ENCODE measurements at regions not wholly inside any gene's neighbourhood (a gene's known extent, or its start where the extent isn't known, plus 50 kb on each side); places are given as distances from the start of the nearest gene placed in this dataset.

DNA sequence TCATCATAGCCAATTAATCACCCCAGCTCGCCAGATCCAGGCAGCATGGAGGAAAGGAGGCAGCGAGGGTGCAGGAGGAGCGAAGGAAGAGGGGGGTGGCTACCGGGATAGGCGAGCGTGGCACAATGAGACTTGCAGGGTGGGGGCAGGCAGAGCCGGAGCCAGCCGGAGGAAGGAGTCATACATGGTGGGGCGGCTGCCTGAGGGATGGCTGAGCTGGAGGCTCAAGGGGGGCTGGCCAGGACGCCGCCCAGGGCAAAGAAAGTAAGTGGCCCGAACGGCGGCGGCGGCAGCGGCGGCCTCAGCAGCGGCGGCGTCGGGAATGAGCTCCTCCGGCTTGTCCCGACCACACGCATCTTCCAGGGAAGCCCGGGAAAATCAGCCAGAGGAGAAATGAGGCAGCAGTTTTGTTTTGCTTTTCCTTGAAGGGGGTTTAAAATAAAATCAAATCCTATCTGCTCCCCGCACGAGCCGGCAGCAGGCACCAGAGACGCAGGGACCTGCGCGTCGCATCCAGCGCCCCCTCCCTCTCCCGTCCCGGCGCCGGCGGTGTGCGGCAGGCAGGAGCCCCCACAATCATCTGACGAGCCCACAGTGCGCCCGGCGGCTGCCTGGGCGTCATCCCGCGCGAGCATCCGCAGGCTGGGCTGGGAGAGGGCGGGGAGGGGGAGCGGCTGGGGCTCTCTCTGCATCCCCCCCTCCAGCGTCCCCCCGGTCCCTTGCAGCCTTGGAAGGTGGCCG is 263.6 kb downstream of the CTTN start:
- DNase-seq, result no peak

DNA sequence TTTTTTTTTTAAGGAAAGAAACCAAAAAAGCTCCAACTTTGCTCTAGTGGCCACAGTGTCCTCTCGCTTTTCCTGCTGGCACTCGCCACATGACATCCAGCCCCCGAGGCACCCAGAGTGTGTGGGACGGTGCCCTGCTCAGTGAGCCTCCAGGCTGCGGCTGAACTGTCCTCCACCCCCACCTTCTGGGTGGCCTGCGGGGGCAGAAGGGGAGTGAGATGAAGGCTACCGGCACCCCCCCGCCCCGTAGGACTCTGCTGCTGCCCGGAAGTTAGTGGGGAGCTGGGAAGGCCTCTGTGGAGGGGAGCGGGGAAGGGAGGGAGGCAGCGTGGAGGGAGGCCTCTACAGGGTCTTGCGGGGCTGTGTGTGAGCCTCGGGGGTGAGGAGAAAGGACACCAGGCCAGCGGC is 264.4 kb downstream of the CTTN start:
- DNase-seq, result no peak

DNA sequence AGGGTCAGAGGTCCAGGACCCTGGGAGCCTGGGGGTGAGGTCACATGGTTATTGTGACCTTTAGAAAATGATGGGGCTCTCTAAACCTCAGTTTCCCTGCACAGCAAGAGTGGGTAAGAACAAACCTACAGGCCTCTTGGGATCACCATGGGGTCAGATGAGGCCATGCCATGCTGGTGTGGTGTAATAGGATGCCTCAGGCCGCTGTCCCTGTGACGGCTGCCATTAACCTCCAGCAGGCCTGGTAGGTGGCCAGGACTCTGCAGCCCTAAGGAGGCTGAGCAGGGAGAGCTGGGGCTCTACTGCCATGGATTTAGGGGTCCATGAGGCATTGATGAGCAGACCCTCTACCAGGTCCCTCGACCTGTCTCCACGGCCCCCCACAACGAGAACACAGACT is 265.5 kb downstream of the CTTN start:
- no peak for DNase-seq

GRCh38 chr11:70666311-70666710 is 268.0 kb downstream of the CTTN start:
- no peak for DNase-seq

GRCh38 chr11:70667767-70668166 is 269.4 kb downstream of the CTTN start:
- no peak for DNase-seq

- DNase-seq, result no peak
Measured at GRCh38 chr11:70668204-70669202, 270.2 kb downstream of the CTTN start.

- DNase-seq, result no peak
Measured at GRCh38 chr11:70669281-70669680, 271.0 kb downstream of the CTTN start.

DNA sequence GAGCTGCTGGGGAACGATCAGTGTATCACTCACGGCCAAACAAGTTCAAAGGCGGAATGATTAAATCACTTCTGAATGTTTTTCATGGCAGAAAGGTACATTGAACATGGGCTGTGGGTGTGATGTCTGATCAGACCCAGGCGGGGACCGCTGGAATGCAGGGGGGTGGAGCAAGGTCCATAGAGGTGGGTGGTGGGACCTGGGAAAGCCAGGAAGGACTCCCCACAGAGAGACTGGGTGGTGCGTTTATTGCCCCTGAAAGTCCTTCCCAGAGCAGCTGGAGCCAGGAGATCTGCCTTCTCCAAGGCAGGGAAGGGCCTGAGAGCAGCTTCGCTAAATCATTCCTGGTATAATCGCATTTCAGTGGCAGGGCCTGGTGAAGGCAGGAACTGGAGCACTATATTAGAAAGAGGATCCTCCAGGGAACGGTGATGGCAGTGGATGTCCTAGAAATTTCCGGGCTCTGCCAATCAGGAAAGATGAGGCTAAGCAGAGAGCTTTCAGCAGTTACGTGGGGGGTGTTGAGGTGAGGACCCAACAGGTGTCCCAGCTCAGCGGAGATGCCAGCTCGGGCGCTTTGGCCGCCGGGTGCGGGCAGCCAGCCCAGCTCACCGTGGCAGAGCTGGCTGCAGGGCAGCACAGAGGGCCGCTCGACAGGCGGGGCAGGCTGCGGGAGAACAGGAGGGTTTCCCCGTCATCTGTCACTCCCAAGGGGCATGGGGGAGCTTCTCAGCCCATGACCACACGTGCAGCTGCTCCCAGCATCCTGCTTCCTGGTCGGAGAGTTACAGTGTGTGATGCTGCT is 271.7 kb downstream of the CTTN start:
- no peak for DNase-seq

- no peak for DNase-seq
Measured at GRCh38 chr11:70670676-70671034, 272.3 kb downstream of the CTTN start.

DNA sequence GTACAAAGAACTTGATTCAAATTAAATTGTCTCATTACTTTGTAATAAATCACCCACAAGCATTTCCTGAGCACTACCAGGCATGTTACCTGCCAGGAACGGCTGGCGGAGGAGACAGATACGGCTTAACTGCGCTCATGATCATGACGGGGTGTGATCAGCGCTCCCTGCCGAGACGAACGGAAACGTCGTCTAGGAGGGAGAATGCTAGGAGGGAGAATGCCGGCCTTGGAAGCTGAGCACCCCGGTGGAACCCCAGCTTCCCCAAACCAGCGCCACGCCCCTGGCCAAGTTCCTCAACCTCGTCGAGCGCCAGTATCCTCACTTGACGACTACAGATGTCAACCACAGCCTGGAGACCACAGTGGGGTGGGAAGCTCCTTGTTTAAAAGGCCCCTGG is 272.8 kb downstream of the CTTN start:
- DNase-seq, result no peak

- no peak for DNase-seq
Measured at GRCh38 chr11:70671611-70672010, 273.3 kb downstream of the CTTN start.

DNA sequence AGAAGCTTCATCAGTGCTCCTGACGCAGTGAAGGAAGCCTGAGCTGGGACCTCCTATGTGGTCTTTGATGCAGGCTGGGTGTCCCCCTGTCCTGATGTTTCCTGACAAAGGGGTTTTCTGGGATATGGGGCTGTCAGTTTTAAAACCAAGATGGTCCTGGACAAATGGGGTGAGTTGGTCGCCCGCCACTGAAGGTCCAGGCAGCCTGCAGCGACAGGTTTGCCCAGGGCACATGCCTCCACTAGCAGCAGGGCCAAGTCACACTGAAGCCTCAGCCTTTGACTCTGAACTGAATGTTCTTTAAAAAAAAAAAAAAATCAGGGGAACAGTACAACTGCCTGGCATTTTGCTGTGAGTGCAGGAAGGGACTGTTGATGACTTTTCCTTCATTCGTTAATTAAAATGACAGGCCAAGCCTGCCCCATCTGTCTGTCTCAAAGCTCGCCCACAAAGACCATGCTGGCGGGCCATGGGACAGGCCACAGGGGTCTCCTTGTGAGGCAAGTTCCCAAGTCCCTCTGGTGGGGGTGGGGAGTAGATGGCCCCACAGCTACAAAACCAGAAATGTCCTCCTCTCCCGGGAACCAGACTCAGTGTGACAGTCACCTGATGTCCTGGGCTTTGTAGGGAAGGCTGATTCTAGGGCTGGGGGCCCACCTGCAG is 274.8 kb downstream of the CTTN start:
- DNase-seq, result no peak

- DNase-seq, result no peak
Measured at GRCh38 chr11:70674605-70675004, 276.3 kb downstream of the CTTN start.

DNA sequence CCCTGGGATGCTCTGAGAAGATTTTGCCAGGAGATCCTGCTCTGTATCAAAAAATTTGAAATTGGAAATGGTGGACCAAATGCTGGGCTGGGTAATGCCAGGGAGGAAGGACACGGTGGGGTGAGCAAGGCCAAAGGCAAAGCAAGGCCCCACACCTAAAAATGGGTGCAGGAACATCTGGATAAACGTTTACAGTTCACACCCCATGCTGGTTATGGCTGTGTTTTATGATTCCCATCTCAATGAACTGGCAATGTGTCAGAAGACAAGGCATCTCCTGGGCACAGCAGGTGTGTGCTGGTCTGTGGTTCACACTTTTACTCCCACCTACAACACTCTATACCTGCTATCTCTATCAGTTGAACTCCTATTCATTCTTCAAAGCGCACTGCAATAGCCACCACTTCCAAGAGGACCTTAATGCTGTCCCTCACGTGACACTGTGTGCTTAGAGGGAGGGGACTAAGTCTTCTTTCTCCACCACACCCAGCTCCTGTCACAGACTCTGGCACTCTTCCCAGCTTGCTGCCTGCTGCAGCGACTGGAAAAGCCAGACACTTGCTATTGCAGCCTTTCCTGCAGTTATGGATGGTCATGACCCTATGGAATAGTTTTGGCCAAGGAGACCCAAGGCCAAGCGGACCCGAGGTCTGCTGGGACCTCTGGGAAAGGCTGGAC is 277.5 kb downstream of the CTTN start:
- DNase-seq, result no peak

DNA sequence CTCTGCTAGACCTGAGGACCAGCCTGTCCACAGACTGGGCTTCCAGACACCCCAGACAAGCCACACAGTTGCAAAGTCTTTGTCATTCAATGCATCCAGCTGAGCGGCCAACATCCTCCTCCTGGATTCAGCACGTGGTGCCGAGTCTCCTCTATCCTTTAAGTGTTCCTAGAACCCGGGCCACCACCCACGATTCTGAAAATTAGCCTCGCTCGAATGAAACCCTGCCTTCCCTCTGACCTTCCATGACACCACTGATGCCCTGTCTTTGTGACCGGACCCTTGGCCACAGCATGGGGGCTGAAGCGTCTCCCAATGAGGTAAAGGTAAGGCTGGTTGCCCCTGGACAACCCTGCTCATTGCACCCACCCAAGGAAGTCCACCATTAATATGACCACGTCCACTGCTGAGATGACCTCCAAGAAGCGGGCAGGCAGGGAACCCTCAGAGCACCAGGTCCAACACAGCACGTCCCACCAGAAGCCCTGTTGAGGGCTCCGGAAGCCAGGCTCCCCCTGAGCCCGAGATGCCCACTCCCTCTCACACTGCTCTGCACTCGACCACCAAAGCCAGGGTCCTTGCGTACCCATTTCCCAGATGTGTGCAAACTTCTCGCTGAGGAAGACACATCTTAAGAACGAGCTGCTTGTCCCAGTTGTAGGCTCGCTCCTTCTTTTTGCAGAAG is 279.0 kb downstream of the CTTN start:
- no peak for DNase-seq

GRCh38 chr11:70678931-70679900 is 280.9 kb downstream of the CTTN start:
- no peak for DNase-seq

- DNase-seq, result no peak
Measured at GRCh38 chr11:70680781-70681281, 282.5 kb downstream of the CTTN start.

DNA sequence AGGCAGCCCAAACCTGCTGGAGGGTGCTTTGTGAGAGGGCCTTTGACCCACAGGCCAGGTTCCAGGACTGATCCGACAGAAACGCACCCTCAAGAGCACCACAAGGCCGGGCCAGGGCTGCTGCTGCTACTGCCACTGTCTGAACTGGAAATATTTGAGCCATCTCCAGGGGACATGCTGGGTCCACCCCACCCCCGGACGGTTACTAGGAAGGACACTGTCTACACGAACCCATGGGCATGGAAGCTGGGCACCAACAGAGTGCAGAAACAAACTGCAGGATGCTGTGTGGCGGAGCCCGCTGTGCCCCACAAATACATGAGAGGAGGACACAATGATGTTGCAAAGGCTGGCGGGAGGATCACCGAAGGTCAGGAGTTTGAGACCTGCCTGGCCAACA is 283.7 kb downstream of the CTTN start:
- DNase-seq, result no peak

- no peak for DNase-seq
Measured at GRCh38 chr11:70682760-70683159, 284.4 kb downstream of the CTTN start.

DNA sequence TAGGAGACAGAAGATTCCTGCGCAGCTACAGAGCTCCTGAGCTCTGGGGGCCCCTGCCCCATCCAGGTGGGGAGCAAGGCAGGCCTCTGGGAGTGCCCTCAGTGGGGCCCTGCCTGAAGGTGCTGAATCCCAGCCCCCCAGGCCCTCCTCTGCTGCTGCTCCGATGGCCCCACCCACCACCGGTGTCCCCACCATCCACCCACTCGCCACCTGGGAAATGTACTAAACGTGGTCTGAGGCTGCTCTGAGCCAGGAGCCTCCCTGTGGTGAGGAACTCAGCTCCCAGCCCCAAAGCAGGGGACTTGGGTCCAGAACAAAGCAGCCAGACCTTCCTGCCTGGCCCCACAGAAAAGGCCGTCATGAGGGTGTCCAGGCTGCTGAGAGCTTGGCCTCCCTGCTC is 289.4 kb downstream of the CTTN start:
- DNase-seq, result no peak
